SK-N-SH (cell line): ENCODE measurements at regions not wholly inside any gene's neighbourhood (a gene's known extent, or its start where the extent isn't known, plus 50 kb on each side); places are given as distances from the start of the nearest gene placed in this dataset.

Source experiments
- CTCF ChIA-PET: fragments of 300-600, 350-600 bp; formaldehyde crosslinking; extraction: SDS; loops from one replicate; lab custom pipeline; 2021; lab: Yijun Ruan, JAX
- POLR2A ChIA-PET: fragments of 350-600 bp; sonication (Branson Sonifier 250); formaldehyde crosslinking; extraction: SDS; loops from one replicate; lab custom pipeline; 2020; ENCODE audit warnings: antibody characterized with exemption, inconsistent platforms; lab: Yijun Ruan, JAX
- DNase-seq: peaks from one replicate; pipeline ENCODE4 v3.0.0; 2012
- H2AFZ ChIP-seq: fragments of 200-600 bp; sonication (generic); 2 replicates; pipeline ENCODE4 v1.8.1; 2016; ENCODE audit warnings: antibody characterized with exemption, mild to moderate bottlenecking, low read depth
- H3F3A ChIP-seq: fragments of 200-600 bp; sonication (generic); replicated peaks from 2 replicates; pipeline ENCODE3; 2016; ENCODE audit warnings: antibody characterized with exemption, mild to moderate bottlenecking; ENCODE audit not compliant: insufficient read depth
- H3K27ac ChIP-seq, 2 experiments: fragments of 200-500 bp in 1 of 2; fragments of 200-600 bp in 1 of 2; sonication (Bioruptor generic) in 1 of 2; sonication (generic), shearing (Covaris generic) in 1 of 2; 2 replicates each; pipeline versions ENCODE4 v1.5.1 to v1.6.1; 2014 to 2016; ENCODE audit warnings: low read depth in 2 of 2, inconsistent platforms in 1 of 2, low read length in 1 of 2, mild to moderate bottlenecking in 1 of 2, mixed read lengths in 1 of 2
- H3K27me3 ChIP-seq: fragments of 200-600 bp; sonication (generic), shearing (Covaris generic); 2 replicates; pipeline ENCODE4 v1.6.1; 2016; ENCODE audit warnings: mixed run types; ENCODE audit not compliant: insufficient read depth
- H3K36me3 ChIP-seq, 2 experiments: fragments of 200-500 bp in 1 of 2; fragments of 200-600 bp in 1 of 2; sonication (Bioruptor generic) in 1 of 2; sonication (generic) in 1 of 2; replicated peaks in 1 of 2; 2 replicates each; pipeline versions ENCODE3 to v1.5.1; 2014 to 2016; ENCODE audit warnings: low read length in 1 of 2, mild to moderate bottlenecking in 1 of 2; ENCODE audit not compliant: insufficient read depth in 2 of 2, control insufficient read depth in 1 of 2
- H3K4me1 ChIP-seq, 2 experiments: fragments of 200-500 bp in 1 of 2; fragments of 200-600 bp in 1 of 2; sonication (Bioruptor generic) in 1 of 2; sonication (generic), shearing (Covaris generic) in 1 of 2; 2 replicates each; pipeline versions ENCODE4 v1.5.1 to v1.6.1; 2014 to 2016; ENCODE audit warnings: low read depth in 1 of 2, low read length in 1 of 2, mixed run types in 1 of 2; ENCODE audit not compliant: insufficient read depth in 2 of 2, control insufficient read depth in 1 of 2
- H3K4me2 ChIP-seq: fragments of 200-600 bp; sonication (generic), shearing (Covaris generic); 2 replicates; pipeline ENCODE4 v1.6.1; 2017; ENCODE audit warnings: mixed run types
- H3K4me3 ChIP-seq, 2 experiments: fragments of 200-500 bp in 1 of 2; fragments of 200-600 bp in 1 of 2; sonication (Bioruptor generic) in 1 of 2; sonication (generic), shearing (Covaris generic) in 1 of 2; 2 replicates each; pipeline versions ENCODE4 v1.5.1 to v1.8.1; 2014 to 2016; ENCODE audit warnings: low read depth in 2 of 2, inconsistent platforms in 1 of 2, low read length in 1 of 2, mild to moderate bottlenecking in 1 of 2, mixed read lengths in 1 of 2, moderate library complexity in 1 of 2
- H3K79me2 ChIP-seq: fragments of 200-600 bp; sonication (generic); 2 replicates; pipeline ENCODE4 v1.8.1; 2017; ENCODE audit warnings: mild to moderate bottlenecking; ENCODE audit not compliant: insufficient read depth
- H3K9ac ChIP-seq: fragments of 200-600 bp; sonication (generic); 2 replicates; pipeline ENCODE4 v1.6.1; 2017; ENCODE audit warnings: mixed run types
- H3K9me2 ChIP-seq: fragments of 200-600 bp; sonication (generic); 2 replicates; pipeline ENCODE4 v1.6.1; 2017; ENCODE audit warnings: mixed run types
- H3K9me3 ChIP-seq: fragments of 200-600 bp; sonication (generic); 2 replicates; pipeline ENCODE4 v1.6.1; 2017; ENCODE audit warnings: mixed run types, mild to moderate bottlenecking, moderate library complexity
- H4K20me1 ChIP-seq: fragments of 200-600 bp; sonication (generic); 2 replicates; pipeline ENCODE4 v1.6.1; 2017; ENCODE audit warnings: mild to moderate bottlenecking, mixed run types; ENCODE audit not compliant: insufficient read depth
- CHD2 ChIP-seq: fragments of 150-350 bp; IDR thresholded peaks from 2 replicates; pipeline ENCODE4 v1.6.1; 2018; ENCODE audit warnings: low read length; ENCODE audit not compliant: partially characterized antibody
- MXI1 ChIP-seq: IDR thresholded peaks from 2 replicates; pipeline ENCODE4 v1.6.1; 2012; ENCODE audit warnings: mild to moderate bottlenecking, low read depth, low read length, improper control_type of control experiment
- NRF1 ChIP-seq: IDR thresholded peaks from 2 replicates; pipeline ENCODE4 v1.6.1; 2012; ENCODE audit warnings: low read depth, mild to moderate bottlenecking, low read length
- RAD21 ChIP-seq: IDR thresholded peaks from 2 replicates; pipeline ENCODE4 v1.6.1; 2012; ENCODE audit warnings: mild to moderate bottlenecking, low read length
- RFX5 ChIP-seq: IDR thresholded peaks from 2 replicates; pipeline ENCODE4 v1.6.1; 2012; ENCODE audit warnings: mild to moderate bottlenecking, improper control_type of control experiment, low read length
- SMC3 ChIP-seq: IDR thresholded peaks from 2 replicates; pipeline ENCODE4 v1.6.1; 2012; ENCODE audit warnings: low read depth, low read length, improper control_type of control experiment
- TAF1 ChIP-seq: IDR thresholded peaks from 2 replicates; pipeline ENCODE4 v1.6.1; 2012; ENCODE audit warnings: low read depth, mild to moderate bottlenecking, low read length, moderate library complexity, borderline replicate concordance
- WGBS: methylation state at CpG from one replicate; pipeline ENCODE4 v1.1.6; 2017; ENCODE audit warnings: low lambda C conversion rate; 5-methylcytosine and 5-hydroxymethylcytosine counted together
- small RNA-seq, 7 experiments: library from RNA; depleted of rRNA; stranded (forward); fragments of <200 nt; gene quantifications; one replicate each; pipeline ENCODE3, GENCODE V24; 2012

- no peak for DNase-seq
- Histone ChIP-seq H3K79me2 (no peaks in the 10 kb centered on the region), H2AFZ (no peak overlapping the region), H3K27me3 (no peaks in the 10 kb centered on the region), H3K27ac (no peak overlapping the region), H3K4me1 (no peaks in the 10 kb centered on the region; a peak in 1 of 4 replicates), H3K36me3 (no peaks in the 10 kb centered on the region), H3K4me3 (no peak overlapping the region), H3F3A (no peaks in the 10 kb centered on the region), H3K9me2 (no peaks in the 10 kb centered on the region), H3K9me3 (no peaks in the 10 kb centered on the region), H3K4me2 (no peak overlapping the region)
- CTCF ChIA-PET: interaction anchor here (0.6 to 1.1 kb wide), 3 partner anchors 206 to 422 kb away, joined by 3 to 6 read pairs (median 3); no protein-coding TSS in a partner anchor
- no CpG with 5 or more reads among the region's 2 CpGs for WGBS
- POLR2A ChIA-PET: no interaction called here
- no peak for TF ChIP-seq SMC3
- TF ChIP-seq TAF1: no peak
- TF ChIP-seq MXI1: no peak
- TF ChIP-seq CHD2: no peak
- TF ChIP-seq NRF1: no peak
- no peak for TF ChIP-seq RAD21
- no peak for TF ChIP-seq RFX5
- TF ChIP-seq, all 33 proteins: peak for 0
- H3K9ac ChIP-seq: no peak overlapping the region
- no peaks in the 10 kb centered on the region for H4K20me1 ChIP-seq
Observed at GRCh38 chr15:25930931-25931330, 67.8 kb upstream of the ATP10A start.

Small RNAs in the stretch of these regions (small RNA-seq; reads per million reads assigned to genes)
- gene RF00554: 0 reads per million in 7 experiments
